ENCODE measurements at regions not wholly inside any gene's neighbourhood (a gene's known extent, or its start where the extent isn't known, plus 50 kb on each side); places are given as distances from the start of the nearest gene placed in this dataset.
"Not testable (repeated sequence)": the region's sequence is repeated elsewhere in the genome, so short reads cannot be mapped to it uniquely, and the experiment has no call there.

DNA sequence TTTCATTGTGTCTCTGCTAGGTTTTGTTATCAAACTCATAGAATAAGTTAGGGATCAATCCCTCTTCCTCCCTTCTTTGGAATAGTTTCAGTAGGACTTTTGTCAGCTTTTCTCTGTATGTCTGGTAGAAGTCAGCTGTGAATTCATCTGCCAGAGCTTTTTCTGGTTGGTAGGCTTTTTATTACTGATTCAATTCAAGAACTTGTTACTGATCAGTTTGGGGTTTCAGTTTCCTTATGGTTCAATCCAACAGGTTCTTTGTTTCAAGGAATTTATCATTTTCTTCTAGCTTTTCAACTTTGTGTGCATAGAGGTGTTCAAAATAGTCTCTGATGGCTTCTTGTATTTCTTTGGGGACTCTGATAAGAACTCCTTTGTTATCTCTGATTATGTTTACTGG is 221.7 kb downstream of the FGF10 start:
- no peak for TF ChIP-seq EP300 (IDR thresholded peaks at IDR 0.05; ENCODE audit: low read depth)
- TF ChIP-seq, protein P1, sequence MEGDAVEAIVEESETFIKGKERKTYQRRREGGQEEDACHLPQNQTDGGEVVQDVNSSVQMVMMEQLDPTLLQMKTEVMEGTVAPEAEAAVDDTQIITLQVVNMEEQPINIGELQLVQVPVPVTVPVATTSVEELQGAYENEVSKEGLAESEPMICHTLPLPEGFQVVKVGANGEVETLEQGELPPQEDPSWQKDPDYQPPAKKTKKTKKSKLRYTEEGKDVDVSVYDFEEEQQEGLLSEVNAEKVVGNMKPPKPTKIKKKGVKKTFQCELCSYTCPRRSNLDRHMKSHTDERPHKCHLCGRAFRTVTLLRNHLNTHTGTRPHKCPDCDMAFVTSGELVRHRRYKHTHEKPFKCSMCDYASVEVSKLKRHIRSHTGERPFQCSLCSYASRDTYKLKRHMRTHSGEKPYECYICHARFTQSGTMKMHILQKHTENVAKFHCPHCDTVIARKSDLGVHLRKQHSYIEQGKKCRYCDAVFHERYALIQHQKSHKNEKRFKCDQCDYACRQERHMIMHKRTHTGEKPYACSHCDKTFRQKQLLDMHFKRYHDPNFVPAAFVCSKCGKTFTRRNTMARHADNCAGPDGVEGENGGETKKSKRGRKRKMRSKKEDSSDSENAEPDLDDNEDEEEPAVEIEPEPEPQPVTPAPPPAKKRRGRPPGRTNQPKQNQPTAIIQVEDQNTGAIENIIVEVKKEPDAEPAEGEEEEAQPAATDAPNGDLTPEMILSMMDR (IDR thresholded peaks at IDR 0.05): no peak
- TF ChIP-seq POLR2AphosphoS5 (IDR thresholded peaks at IDR 0.05): no peak
- no peak for TF ChIP-seq POLR2A (IDR thresholded peaks at IDR 0.05)
- Histone ChIP-seq H3K4me3 (no peak overlapping the region), H3K9me3 (peaks cover 4 to 8% of the 10 kb centered on the region in 2 donors), H3K27me3 (no peaks in the 10 kb centered on the region), H3K27ac (no peak overlapping the region), H3K36me3 (no peaks in the 10 kb centered on the region), H3K4me1 (no peaks in the 10 kb centered on the region)
- intact Hi-C loops (cut with DNase I; ENCODE audit: low total_unique reads): no loop called here
- DNase-seq: no peak
- in situ Hi-C loops (cut with MboI; ENCODE audit: low pct_ligation_motif_present in 1 of 4, low pct_unique_long_range_greater_than_20kb in 1 of 4, low sequenced_read_pairs in 3 of 4): no loop called here

DNA sequence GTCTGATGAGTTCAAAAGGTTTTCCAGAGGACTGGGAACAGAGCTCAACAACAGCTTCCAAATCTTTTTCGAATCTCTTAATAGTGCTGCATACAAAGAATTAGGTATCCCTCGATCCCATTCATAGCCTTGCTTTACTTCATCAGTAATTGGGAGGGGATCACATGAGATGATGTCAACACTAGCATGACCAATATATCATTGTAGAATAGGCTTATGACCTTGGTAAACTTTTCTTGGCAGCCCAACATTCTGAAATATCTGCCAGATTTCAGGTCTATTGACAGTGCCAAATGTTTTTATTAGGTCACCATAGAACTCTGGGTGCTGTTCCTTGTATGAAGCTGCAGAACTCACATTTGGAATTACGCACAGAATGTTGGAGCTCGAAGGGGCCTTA is 228.9 kb downstream of the FGF10 start:
- 75 to 79% methylated on average over 4 of the region's 4 CpGs for WGBS, 2 donors (ENCODE audit: low coverage in 1 of 2)
- TF ChIP-seq, protein P1 (IDR thresholded peaks at IDR 0.05): no peak
- TF ChIP-seq EP300 (IDR thresholded peaks at IDR 0.05; ENCODE audit: low read depth) (no peak), POLR2AphosphoS5 (IDR thresholded peaks at IDR 0.05) (no peak), POLR2A (IDR thresholded peaks at IDR 0.05) (no peak)
- DNase-seq: no peak
- H3K36me3 ChIP-seq: no peaks in the 10 kb centered on the region
- no peaks in the 10 kb centered on the region for H3K27me3 ChIP-seq
- no peak overlapping the region for H3K4me3 ChIP-seq
- intact Hi-C loops (cut with DNase I; ENCODE audit: low total_unique reads) (no loop called here), in situ Hi-C loops (cut with MboI; ENCODE audit: low pct_ligation_motif_present in 1 of 4, low pct_unique_long_range_greater_than_20kb in 1 of 4, low sequenced_read_pairs in 3 of 4) (no loop called here)
- H3K9me3 ChIP-seq: peaks cover 4 to 15% of the 10 kb centered on the region in 2 donors
- no peak overlapping the region for H3K27ac ChIP-seq
- H3K4me1 ChIP-seq: no peaks in the 10 kb centered on the region

DNA sequence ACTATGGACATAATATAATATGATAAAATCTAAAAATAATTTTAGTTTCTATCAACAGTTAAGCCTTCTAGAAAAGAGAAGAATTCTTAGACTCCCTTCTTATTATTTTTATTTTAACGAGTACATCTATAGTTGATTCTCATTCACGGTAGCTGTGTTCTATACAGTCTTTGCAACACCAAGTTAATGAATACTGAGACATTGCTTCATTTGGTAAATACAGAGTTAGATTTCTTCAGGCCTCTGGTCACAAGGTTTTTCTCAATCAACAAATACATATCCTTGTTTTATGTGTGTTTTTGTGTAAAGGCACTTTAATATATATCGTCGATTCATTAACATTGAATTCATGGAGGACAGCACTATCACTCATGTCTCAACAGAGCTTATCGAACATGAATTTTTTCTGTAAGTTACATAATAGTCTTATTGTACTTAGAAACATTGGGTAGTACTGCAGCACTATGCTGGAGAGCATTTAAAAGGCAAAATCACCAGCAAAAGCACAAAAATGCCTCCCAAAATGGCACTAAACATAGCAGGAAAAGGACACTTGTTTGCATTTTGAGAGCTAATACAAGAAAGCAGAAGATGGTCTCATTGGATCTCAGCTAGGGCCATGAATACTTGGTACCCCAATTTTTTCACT is 239.0 kb downstream of the FGF10 start:
- H3K9me3 ChIP-seq: peaks cover 8 to 10% of the 10 kb centered on the region in 2 donors
- H3K4me1 ChIP-seq: no peaks in the 10 kb centered on the region
- H3K36me3 ChIP-seq: no peaks in the 10 kb centered on the region
- 84 to 91% methylated on average over 5 of the region's 5 CpGs for WGBS, 2 donors (ENCODE audit: low coverage in 1 of 2)
- no peak overlapping the region for H3K27ac ChIP-seq
- TF ChIP-seq EP300 (IDR thresholded peaks at IDR 0.05; ENCODE audit: low read depth): no peak
- intact Hi-C loops (cut with DNase I; ENCODE audit: low total_unique reads) (no loop called here), in situ Hi-C loops (cut with MboI; ENCODE audit: low pct_ligation_motif_present in 1 of 4, low pct_unique_long_range_greater_than_20kb in 1 of 4, low sequenced_read_pairs in 3 of 4) (no loop called here)
- H3K4me3 ChIP-seq: no peak overlapping the region
- H3K27me3 ChIP-seq: no peaks in the 10 kb centered on the region
- no peak for DNase-seq

DNA sequence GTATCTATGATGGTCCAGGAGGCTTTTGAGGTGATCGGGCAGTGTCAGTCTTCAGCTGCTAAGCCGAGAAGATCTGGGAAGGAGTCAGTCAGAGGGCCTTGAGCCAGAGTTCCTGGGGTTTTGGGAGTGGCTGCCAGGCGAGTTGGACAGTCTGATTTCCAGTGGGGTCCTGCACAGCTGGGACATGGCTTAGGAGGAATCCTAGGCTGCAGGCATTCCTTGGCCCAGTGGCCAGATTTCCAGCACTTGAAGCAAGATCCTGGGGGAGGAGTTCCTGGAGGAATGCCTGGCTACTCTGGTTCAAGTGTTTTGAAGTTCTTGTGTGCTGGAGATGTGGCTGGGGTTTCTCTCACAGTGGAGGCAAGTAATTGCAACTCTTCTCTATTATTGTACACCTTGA is 271.3 kb downstream of the FGF10 start:
- not testable (repeated sequence) for H3K9me3 ChIP-seq
- WGBS, 2 donors (ENCODE audit: low coverage in 1 of 2): 55% methylated on average over 2 of the region's 3 CpGs; no CpG with 5 or more reads in 1 of the 2 donors

DNA sequence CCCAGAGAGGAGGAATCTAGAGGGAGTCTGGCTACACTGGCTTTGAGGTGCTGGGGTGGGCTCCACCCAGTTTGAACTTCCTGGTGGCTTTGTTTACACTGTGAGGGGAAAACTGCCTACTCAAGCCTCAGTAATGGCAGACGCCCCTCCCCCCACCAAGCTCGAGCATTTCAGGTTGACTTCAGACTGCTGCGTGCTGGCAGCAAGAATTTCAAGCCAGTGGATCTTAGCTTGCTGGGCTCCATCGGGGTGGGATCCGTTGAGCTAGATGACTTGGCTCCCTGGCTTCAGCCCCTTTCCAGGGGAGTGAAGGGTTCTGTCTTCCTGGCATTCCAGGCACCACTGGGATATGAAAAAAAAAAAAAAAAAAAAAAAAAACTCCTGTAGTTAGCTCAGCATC is 281.0 kb downstream of the FGF10 start:
- H3K9me3 ChIP-seq, H3K27me3 ChIP-seq: not testable (repeated sequence)
- WGBS, 2 donors (ENCODE audit: low coverage in 1 of 2): 69% methylated on average over 5 of the region's 5 CpGs; no CpG with 5 or more reads in 1 of the 2 donors

More for the DNA sequence above, 271.3 kb downstream of the FGF10 start:
- H3K36me3 ChIP-seq; in situ Hi-C loops (cut with MboI; ENCODE audit: low pct_ligation_motif_present in 1 of 4, low pct_unique_long_range_greater_than_20kb in 1 of 4, low sequenced_read_pairs in 3 of 4); H3K4me1 ChIP-seq; intact Hi-C loops (cut with DNase I; ENCODE audit: low total_unique reads); H3K27me3 ChIP-seq; H3K27ac ChIP-seq; H3K4me3 ChIP-seq: not testable (repeated sequence)
- DNase-seq: peak; percentile 15

DNA sequence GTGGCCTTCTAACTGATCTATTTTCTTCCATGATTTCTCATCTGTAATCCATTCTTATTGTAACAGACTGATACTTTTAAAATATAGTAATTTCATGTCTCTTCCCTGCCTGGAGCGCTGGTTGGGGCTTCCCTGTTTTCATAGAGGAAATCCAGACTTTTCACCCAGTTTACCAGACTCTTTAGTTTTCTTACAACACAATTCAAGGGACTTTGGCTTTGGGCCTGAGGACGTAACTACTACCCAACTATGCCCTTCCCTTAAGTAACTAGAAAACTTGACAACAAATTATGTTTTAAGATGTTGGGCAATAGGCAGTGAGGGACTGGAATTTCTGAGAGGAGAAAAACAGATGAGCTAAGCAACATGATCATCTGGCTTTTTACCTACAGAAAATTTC is 289.6 kb downstream of the FGF10 start:
- Histone ChIP-seq H3K4me3 (no peak overlapping the region), H3K4me1 (no peaks in the 10 kb centered on the region), H3K27me3 (no peaks in the 10 kb centered on the region), H3K36me3 (no peaks in the 10 kb centered on the region), H3K9me3 (peaks cover 0 to 3% of the 10 kb centered on the region in 2 donors), H3K27ac (no peak overlapping the region)
- in situ Hi-C loops (cut with MboI; ENCODE audit: low pct_ligation_motif_present in 1 of 4, low pct_unique_long_range_greater_than_20kb in 1 of 4, low sequenced_read_pairs in 3 of 4) (no loop called here), intact Hi-C loops (cut with DNase I; ENCODE audit: low total_unique reads) (no loop called here)
- DNase-seq: no peak
- no peak for TF ChIP-seq POLR2A (IDR thresholded peaks at IDR 0.05)
- TF ChIP-seq, protein P1 (IDR thresholded peaks at IDR 0.05): no peak
- TF ChIP-seq POLR2AphosphoS5 (IDR thresholded peaks at IDR 0.05): no peak
- TF ChIP-seq EP300 (IDR thresholded peaks at IDR 0.05; ENCODE audit: low read depth): no peak
- WGBS, 2 donors (ENCODE audit: low coverage in 1 of 2): 69 to 88% methylated on average over 2 of the region's 2 CpGs

More for the DNA sequence above, 281.0 kb downstream of the FGF10 start:
- H3K4me1 ChIP-seq; DNase-seq; H3K36me3 ChIP-seq; in situ Hi-C loops (cut with MboI; ENCODE audit: low pct_ligation_motif_present in 1 of 4, low pct_unique_long_range_greater_than_20kb in 1 of 4, low sequenced_read_pairs in 3 of 4); H3K4me3 ChIP-seq; H3K27ac ChIP-seq; intact Hi-C loops (cut with DNase I; ENCODE audit: low total_unique reads): not testable (repeated sequence)
